Peyer's patch (tissue), 4 donors: ENCODE measurements at regions not wholly inside any gene's neighbourhood (a gene's known extent, or its start where the extent isn't known, plus 50 kb on each side); places are given as distances from the start of the nearest gene placed in this dataset.
"Not testable (repeated sequence)": the region's sequence is repeated elsewhere in the genome, so short reads cannot be mapped to it uniquely, and the experiment has no call there.

Experiments
- POLR2A ChIP-seq, 2 donors: fragments of 450-650 bp; IDR thresholded peaks; one replicate each; pipeline ENCODE4 v1.5.1; 2017; ENCODE audit warnings: antibody characterized with exemption in 2 of 2, mild to moderate bottlenecking in 2 of 2, moderate library complexity in 2 of 2
- TF ChIP-seq, protein P1 (sequence below), 6 experiments: fragments of 450-650 bp in 4 of 6; fragments of 200-600 bp in 2 of 6; sonication (generic) in 1 of 6; IDR thresholded peaks; one replicate each; pipeline ENCODE4 v1.5.1; 2017 to 2019; ENCODE audit warnings: antibody characterized with exemption in 6 of 6, mild to moderate bottlenecking in 3 of 6, moderate library complexity in 1 of 6

DNA sequence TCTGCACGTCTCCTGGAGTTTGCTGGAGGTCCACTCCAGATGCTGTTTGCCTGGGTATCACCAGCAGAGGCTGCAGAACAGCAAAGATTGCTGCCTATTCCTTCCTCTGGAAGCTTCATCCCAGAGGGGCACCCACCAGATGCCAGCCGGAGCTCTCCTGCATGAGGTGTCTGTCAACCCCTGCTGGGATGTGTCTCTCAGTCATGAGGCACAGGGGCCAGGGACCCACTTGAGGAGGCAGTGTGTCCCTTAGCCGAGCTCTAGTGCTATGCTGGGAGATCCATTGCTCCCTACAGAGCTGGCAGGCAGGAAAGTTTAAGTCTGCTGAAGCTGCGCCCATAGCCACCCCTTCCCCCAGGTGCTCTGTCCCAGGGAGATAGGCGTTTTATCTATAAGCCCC, 178.3 kb upstream of the KCNH7 start:
- TF ChIP-seq, protein P1, sequence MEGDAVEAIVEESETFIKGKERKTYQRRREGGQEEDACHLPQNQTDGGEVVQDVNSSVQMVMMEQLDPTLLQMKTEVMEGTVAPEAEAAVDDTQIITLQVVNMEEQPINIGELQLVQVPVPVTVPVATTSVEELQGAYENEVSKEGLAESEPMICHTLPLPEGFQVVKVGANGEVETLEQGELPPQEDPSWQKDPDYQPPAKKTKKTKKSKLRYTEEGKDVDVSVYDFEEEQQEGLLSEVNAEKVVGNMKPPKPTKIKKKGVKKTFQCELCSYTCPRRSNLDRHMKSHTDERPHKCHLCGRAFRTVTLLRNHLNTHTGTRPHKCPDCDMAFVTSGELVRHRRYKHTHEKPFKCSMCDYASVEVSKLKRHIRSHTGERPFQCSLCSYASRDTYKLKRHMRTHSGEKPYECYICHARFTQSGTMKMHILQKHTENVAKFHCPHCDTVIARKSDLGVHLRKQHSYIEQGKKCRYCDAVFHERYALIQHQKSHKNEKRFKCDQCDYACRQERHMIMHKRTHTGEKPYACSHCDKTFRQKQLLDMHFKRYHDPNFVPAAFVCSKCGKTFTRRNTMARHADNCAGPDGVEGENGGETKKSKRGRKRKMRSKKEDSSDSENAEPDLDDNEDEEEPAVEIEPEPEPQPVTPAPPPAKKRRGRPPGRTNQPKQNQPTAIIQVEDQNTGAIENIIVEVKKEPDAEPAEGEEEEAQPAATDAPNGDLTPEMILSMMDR (IDR thresholded peaks at IDR 0.05) = not testable (repeated sequence)
- not testable (repeated sequence) for TF ChIP-seq POLR2A (IDR thresholded peaks at IDR 0.05)
